Vagina (tissue), 2 donors: ENCODE measurements at regions not wholly inside any gene's neighbourhood (a gene's known extent, or its start where the extent isn't known, plus 50 kb on each side); places are given as distances from the start of the nearest gene placed in this dataset. TPM values are rescaled to one million over a fixed set of nuclear protein-coding genes. Genes with fewer than 3 reads are reported as not detected.

Experiments
- DNase-seq, 2 donors: peaks; one replicate each; pipeline ENCODE4 v3.0.0-alpha.2; 2017; ENCODE audit errors: extremely low spot score in 2 of 2
- H3K27ac ChIP-seq: fragments of 200-600 bp; sonication (generic); one replicate; pipeline ENCODE4 v1.5.1; 2019
- H3K27me3 ChIP-seq: fragments of 200-600 bp; sonication (generic); one replicate; pipeline ENCODE4 v1.5.1; 2019
- H3K36me3 ChIP-seq, 2 donors: fragments of 200-600 bp; sonication (generic); one replicate each; pipeline ENCODE4 v1.5.1; 2017 to 2019
- H3K4me1 ChIP-seq: fragments of 200-600 bp; sonication (generic); one replicate; pipeline ENCODE4 v1.5.1; 2019
- H3K4me3 ChIP-seq, 2 donors: fragments of 200-600 bp; sonication (generic); 1 replicate in 1 of 2; 2 replicates in 1 of 2; pipeline ENCODE4 v1.5.1; 2016 to 2019
- H3K9me3 ChIP-seq: fragments of 200-600 bp; sonication (generic); one replicate; pipeline ENCODE4 v1.5.1; 2019
- CTCF ChIP-seq, 3 experiments: fragments of 450-650 bp in 2 of 3; fragments of 200-600 bp in 1 of 3; sonication (generic) in 1 of 3; IDR thresholded peaks; one replicate each; pipeline ENCODE4 v1.5.1; 2017 to 2019; ENCODE audit warnings: antibody characterized with exemption in 3 of 3, mild to moderate bottlenecking in 2 of 3, moderate library complexity in 2 of 3
- POLR2A ChIP-seq, 2 donors: fragments of 450-650 bp; IDR thresholded peaks; one replicate each; pipeline ENCODE4 v1.6.1; 2017; ENCODE audit warnings: antibody characterized with exemption in 2 of 2, mild to moderate bottlenecking in 2 of 2, moderate library complexity in 2 of 2
- POLR2AphosphoS5 ChIP-seq, 2 donors: sonication (generic); formaldehyde crosslinking; IDR thresholded peaks; one replicate each; pipeline ENCODE4 v1.9.0; 2017; ENCODE audit warnings: antibody characterized with exemption in 2 of 2, mild to moderate bottlenecking in 2 of 2, low read depth in 1 of 2; ENCODE audit not compliant: insufficient read depth in 1 of 2
- intact Hi-C: fragments of 100-400 bp; cut with DNase I; formaldehyde crosslinking; loops from one replicate; pipeline ENCODE4 v1.15.1; 2023
- small RNA-seq: library from RNA; depleted of rRNA; stranded (forward); fragments of <200 nt; gene quantifications from one replicate; pipeline ENCODE3, GENCODE V24; 2016

GRCh38 chr15:68001811-68002210 is 52.3 kb upstream of the PIAS1 start:
- H3K4me3 ChIP-seq: no peak overlapping the region
- no peaks in the 10 kb centered on the region for H3K9me3 ChIP-seq
- no peak overlapping the region for H3K27ac ChIP-seq
- H3K27me3 ChIP-seq: no peaks in the 10 kb centered on the region
- intact Hi-C loops: loop anchor here (5.0 kb wide), 1 partner anchor 465 kb away; no protein-coding TSS in a partner anchor
- peaks cover 14% of the 10 kb centered on the region for H3K4me1 ChIP-seq
- DNase-seq: no peak
- no peaks in the 10 kb centered on the region for H3K36me3 ChIP-seq
- TF ChIP-seq POLR2AphosphoS5 (IDR thresholded peaks at IDR 0.05; ENCODE audit: insufficient read depth in 1 of 2, low read depth in 1 of 2) (no peak), CTCF (IDR thresholded peaks at IDR 0.05) (no peak), POLR2A (IDR thresholded peaks at IDR 0.05) (no peak)

GRCh38 chr15:68003297-68003696 is 50.8 kb upstream of the PIAS1 start:
- no peaks in the 10 kb centered on the region for H3K36me3 ChIP-seq
- no peak overlapping the region for H3K4me3 ChIP-seq
- intact Hi-C loops: loop anchor here (5.0 kb wide), 1 partner anchor 464 kb away; no protein-coding TSS in a partner anchor
- H3K4me1 ChIP-seq: peaks cover 12% of the 10 kb centered on the region
- no peaks in the 10 kb centered on the region for H3K9me3 ChIP-seq
- H3K27ac ChIP-seq: no peak overlapping the region
- H3K27me3 ChIP-seq: no peaks in the 10 kb centered on the region
- TF ChIP-seq POLR2A (IDR thresholded peaks at IDR 0.05) (no peak), CTCF (IDR thresholded peaks at IDR 0.05) (no peak), POLR2AphosphoS5 (IDR thresholded peaks at IDR 0.05; ENCODE audit: insufficient read depth in 1 of 2, low read depth in 1 of 2) (no peak)
- DNase-seq: no peak

Small RNA genes lying in the stretch of these regions (small RNA-seq; reads per million reads assigned to genes)
- not detected for gene AC022254.1
